ENCODE measurements at regions not wholly inside any gene's neighbourhood (a gene's known extent, or its start where the extent isn't known, plus 50 kb on each side); places are given as distances from the start of the nearest gene placed in this dataset.

DNA sequence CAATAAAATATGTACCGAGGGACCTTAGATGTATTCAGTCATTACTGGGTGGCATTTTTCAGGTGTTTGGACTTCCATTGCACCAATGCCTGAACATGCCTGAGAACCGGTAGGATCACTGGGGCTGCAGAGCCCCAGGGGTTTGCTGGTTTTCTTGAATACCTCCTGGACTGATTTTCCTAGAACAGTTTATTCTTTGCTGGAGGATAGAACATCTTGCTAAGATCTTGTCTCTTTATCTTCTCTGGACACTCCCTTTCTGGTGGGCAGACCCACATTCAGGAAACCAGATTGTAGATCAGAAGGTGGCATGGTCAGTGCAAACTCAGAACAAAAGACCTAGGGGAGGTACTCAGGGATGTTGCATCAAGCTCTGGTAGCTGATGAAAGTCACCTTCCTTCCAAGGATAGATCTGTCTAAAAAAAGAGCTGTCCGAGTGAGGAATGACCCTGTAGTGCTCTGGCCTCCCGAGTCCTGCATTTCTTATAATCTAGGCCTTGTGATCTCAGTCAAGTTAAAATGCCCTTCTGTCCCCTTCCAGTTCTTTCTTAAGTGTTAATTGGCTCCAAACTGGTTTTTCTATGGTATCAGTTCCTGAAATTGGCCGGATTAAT lies 84.8 kb downstream of the CLDN34 start:
- H3K36me3 ChIP-seq: no peaks in the 10 kb centered on the region
- H3K9me3 ChIP-seq: no peaks in the 10 kb centered on the region
- peaks cover 56% of the 10 kb centered on the region for H3K4me1 ChIP-seq
- H3K27me3 ChIP-seq: no peaks in the 10 kb centered on the region
- H3K4me3 ChIP-seq: no peak overlapping the region
- no peak for DNase-seq (ENCODE audit: low spot score in 2 of 2)
- TF ChIP-seq POLR2AphosphoS5 (IDR thresholded peaks at IDR 0.05): no peak
- TF ChIP-seq POLR2A (IDR thresholded peaks at IDR 0.05): no peak
- TF ChIP-seq, protein P1, sequence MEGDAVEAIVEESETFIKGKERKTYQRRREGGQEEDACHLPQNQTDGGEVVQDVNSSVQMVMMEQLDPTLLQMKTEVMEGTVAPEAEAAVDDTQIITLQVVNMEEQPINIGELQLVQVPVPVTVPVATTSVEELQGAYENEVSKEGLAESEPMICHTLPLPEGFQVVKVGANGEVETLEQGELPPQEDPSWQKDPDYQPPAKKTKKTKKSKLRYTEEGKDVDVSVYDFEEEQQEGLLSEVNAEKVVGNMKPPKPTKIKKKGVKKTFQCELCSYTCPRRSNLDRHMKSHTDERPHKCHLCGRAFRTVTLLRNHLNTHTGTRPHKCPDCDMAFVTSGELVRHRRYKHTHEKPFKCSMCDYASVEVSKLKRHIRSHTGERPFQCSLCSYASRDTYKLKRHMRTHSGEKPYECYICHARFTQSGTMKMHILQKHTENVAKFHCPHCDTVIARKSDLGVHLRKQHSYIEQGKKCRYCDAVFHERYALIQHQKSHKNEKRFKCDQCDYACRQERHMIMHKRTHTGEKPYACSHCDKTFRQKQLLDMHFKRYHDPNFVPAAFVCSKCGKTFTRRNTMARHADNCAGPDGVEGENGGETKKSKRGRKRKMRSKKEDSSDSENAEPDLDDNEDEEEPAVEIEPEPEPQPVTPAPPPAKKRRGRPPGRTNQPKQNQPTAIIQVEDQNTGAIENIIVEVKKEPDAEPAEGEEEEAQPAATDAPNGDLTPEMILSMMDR (IDR thresholded peaks at IDR 0.05): no peak
- TF ChIP-seq EP300 (IDR thresholded peaks at IDR 0.05): no peak
- 57% methylated on average over 5 of the region's 5 CpGs for WGBS
- H3K27ac ChIP-seq: peak overlapping the region; percentile 29

DNA sequence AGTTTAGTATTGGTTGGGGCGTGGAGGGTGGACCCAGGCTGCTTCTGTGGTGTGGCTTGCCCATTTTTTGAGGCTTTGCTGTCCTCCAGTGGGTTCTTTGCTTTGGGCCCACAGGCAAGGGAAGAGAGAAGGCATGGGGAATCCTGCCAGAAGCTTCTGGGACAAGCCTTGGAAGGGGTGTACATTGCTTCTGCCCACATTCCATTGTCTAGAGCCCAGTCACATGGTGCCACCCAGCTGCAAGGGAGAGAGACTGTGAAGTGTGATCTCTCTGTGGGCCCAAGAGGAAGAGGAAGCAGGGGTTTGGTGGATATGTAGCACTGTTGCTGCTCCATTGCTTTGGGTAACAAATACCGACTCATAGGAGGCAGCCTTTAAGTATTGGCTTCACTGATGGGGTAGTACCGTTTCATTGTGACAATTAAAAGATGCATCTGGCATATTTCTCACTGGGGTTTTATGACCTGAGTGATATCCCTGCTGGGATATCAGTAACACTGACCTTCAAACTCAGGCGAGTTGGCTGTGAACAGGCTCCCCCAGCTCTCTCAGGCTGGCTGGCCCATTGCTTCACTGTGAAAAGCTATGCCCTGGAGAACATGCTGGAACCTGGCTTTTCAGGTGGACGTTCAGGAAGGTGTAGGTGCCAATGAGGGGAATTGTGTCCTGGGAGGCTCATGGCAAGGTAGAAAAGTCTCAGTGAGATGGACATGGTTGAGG lies 85.9 kb downstream of the CLDN34 start:
- TF ChIP-seq EP300 (IDR thresholded peaks at IDR 0.05) (no peak), POLR2A (IDR thresholded peaks at IDR 0.05) (no peak), POLR2AphosphoS5 (IDR thresholded peaks at IDR 0.05) (no peak)
- TF ChIP-seq, protein P1 (IDR thresholded peaks at IDR 0.05): no peak
- H3K27ac ChIP-seq: no peak overlapping the region
- DNase-seq (ENCODE audit: low spot score in 2 of 2): no peak
- H3K27me3 ChIP-seq: no peaks in the 10 kb centered on the region
- no peak overlapping the region for H3K4me3 ChIP-seq
- peaks cover 46% of the 10 kb centered on the region for H3K4me1 ChIP-seq
- no peaks in the 10 kb centered on the region for H3K9me3 ChIP-seq
- WGBS: 65% methylated on average over 5 of the region's 5 CpGs
- no peaks in the 10 kb centered on the region for H3K36me3 ChIP-seq

DNA sequence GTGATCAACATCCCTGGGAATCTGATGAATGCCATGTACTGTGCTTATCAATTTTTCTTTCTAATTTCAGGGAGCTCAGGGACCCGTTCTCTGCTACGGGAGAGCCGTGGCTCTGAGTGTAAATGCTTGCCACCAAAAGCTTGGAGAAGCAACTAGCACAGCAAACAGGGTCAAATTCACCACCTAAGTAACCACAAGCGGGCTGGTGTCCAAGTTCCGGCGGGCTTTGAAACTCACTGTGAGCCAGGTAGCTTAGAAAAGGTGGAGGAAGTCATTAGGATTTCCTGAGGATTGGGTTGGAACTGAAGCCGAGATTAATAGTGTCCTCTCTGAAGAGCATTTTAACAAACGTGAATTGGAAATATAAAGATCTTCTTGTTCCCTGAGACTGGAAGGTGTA lies 87.2 kb downstream of the CLDN34 start:
- H3K36me3 ChIP-seq: no peaks in the 10 kb centered on the region
- no peak overlapping the region for H3K4me3 ChIP-seq
- no peak for DNase-seq (ENCODE audit: low spot score in 2 of 2)
- H3K9me3 ChIP-seq: no peaks in the 10 kb centered on the region
- no peak for TF ChIP-seq EP300 (IDR thresholded peaks at IDR 0.05)
- TF ChIP-seq, protein P1 (IDR thresholded peaks at IDR 0.05): no peak
- TF ChIP-seq POLR2AphosphoS5 (IDR thresholded peaks at IDR 0.05): no peak
- TF ChIP-seq POLR2A (IDR thresholded peaks at IDR 0.05): no peak
- H3K27ac ChIP-seq: no peak overlapping the region
- no peaks in the 10 kb centered on the region for H3K27me3 ChIP-seq
- peaks cover 34% of the 10 kb centered on the region for H3K4me1 ChIP-seq
- 73% methylated on average over 8 of the region's 8 CpGs for WGBS

DNA sequence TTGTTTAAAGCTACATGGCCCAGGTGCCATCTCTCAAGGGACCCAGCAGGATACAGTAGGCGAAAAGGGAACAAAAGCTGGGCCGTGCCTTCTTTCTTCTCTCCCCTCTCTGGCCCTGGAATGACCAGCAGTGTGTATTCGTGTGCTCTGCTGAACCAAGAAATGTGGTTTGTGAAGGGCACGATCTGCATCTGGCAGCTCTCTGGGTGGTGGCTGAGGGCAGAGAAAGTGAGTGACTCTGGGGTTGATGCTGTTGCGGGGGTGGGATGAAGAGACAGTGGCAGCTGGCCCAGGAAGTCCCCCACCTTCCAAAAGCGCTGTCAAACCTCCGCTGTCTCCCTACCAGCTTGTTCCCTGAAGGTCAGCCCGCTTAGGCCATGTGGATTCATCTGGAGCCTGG lies 88.3 kb downstream of the CLDN34 start:
- Histone ChIP-seq H3K9me3 (no peaks in the 10 kb centered on the region), H3K36me3 (no peaks in the 10 kb centered on the region), H3K27ac (no peak overlapping the region), H3K4me1 (peaks cover 25% of the 10 kb centered on the region), H3K27me3 (no peaks in the 10 kb centered on the region), H3K4me3 (no peak overlapping the region)
- no peak for DNase-seq (ENCODE audit: low spot score in 2 of 2)
- WGBS: 83% methylated on average over 8 of the region's 8 CpGs
- no peak for TF ChIP-seq POLR2AphosphoS5 (IDR thresholded peaks at IDR 0.05)
- TF ChIP-seq, protein P1 (IDR thresholded peaks at IDR 0.05): no peak
- no peak for TF ChIP-seq EP300 (IDR thresholded peaks at IDR 0.05)
- TF ChIP-seq POLR2A (IDR thresholded peaks at IDR 0.05): no peak

DNA sequence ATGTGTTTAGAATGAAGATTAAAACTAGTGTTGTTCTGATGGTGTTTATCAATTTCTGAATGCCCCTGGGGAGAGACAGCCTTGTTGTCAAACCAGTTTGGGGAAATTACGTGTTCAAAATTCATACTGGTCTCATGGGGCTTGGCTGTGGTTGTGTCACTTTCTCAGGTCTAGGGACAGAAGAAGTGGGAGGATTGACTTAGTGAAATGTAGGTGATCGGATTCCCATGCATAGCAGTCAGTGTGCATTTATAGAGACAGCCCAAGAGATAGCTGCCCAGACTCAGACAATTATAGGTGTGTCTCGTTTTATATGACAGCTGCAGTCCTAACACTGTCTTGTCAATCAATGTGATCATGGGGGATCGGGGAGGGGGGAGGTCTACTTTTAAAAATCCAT lies 94.4 kb upstream of the CLCN4 start:
- DNase-seq (ENCODE audit: low spot score in 2 of 2): no peak
- no peaks in the 10 kb centered on the region for H3K9me3 ChIP-seq
- peaks cover 3% of the 10 kb centered on the region for H3K4me1 ChIP-seq
- H3K4me3 ChIP-seq: no peak overlapping the region
- TF ChIP-seq, protein P1 (IDR thresholded peaks at IDR 0.05): no peak
- TF ChIP-seq POLR2A (IDR thresholded peaks at IDR 0.05) (no peak), POLR2AphosphoS5 (IDR thresholded peaks at IDR 0.05) (no peak), EP300 (IDR thresholded peaks at IDR 0.05) (no peak)
- no peaks in the 10 kb centered on the region for H3K27me3 ChIP-seq
- peak overlapping the region; percentile 38 for H3K27ac ChIP-seq
- 48% methylated on average over 4 of the region's 4 CpGs for WGBS
- H3K36me3 ChIP-seq: no peaks in the 10 kb centered on the region
